NOMO-1 treated with dmso at 0.1 percent for 144 hours (cell line): ENCODE measurements at regions not wholly inside any gene's neighbourhood (a gene's known extent, or its start where the extent isn't known, plus 50 kb on each side); places are given as distances from the start of the nearest gene placed in this dataset.

ENCODE experiments used
- DNase-seq: peaks from one replicate; lab custom pipeline; 2025; ENCODE audit not compliant: unreplicated experiment; lab: John Stamatoyannopoulos, UW

DNA sequence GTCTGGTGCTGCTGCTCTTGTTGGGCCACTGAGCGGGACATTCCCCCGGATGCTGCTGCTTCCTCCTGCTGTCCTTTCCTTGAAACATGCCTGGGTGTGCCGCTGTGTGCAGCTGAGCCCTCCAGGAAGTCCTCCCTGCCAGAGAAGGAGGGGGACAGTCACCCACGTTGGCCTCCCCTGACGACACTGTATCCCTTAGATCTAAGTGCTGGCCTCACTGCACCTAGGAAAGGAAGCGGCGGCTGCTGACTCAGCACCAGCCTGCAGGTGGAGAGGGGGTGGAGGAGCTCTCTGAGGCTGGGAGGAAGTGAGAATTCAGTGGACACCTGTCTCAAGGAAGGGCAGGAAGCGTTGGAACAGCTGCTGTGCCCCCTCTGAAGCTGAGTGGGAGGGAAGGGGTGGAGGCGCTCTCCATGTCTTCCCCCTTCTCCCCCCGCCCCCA lies 239.8 kb downstream of the HAUS1 start:
- DNase-seq = no peak

DNA sequence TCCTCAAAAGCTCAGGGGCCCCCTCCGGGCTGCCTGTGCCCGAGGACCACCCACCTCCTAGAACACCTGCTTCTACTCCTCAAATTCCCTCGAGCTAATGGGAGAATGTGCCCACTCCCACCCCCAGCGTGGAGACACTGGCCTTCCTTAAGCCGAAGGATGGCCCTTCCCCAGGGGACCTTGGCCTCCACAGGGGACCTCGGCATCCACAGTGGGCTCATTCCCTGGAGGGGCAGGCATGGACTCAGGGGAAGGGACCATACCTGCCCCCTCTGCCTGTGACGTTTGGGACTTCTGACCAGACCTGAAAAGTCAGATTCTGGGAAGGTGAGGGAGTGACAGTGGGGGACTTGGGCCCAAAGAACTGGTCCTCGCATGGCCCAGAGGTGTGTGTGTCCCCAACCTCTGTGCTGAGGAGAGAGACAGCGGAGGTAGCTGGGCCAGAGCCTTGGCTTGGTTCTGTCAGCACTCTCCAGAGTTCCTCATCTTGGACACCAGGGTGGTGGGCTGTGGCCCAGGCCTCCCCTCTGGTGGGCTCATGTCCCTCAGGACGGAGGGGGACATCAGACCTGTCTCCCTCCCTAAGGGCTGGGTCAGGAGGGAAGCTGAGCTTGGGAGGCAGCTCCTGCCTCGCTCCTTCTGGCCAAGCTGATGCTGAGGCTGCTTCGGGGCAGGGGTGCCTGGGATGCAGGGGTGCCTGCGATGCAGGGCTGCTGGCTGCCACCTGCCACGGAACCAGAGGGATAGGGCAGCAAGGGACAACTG lies 240.4 kb downstream of the HAUS1 start:
- no peak for DNase-seq

DNA sequence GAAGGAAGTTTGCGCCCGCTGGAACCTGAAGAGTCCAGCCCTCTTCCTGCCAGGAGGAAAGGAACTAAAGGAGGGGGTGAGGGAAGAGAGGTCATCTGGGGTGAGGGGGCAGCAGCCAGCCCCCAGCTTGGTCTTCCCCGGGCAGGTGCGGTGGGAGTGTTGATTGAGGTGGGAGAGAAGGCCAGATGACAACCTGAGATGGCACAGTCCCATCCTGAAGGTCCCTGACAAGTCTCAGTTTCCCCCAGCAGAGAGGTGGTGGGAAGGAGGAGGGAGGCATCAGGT lies 240.9 kb downstream of the HAUS1 start:
- no peak for DNase-seq

DNA sequence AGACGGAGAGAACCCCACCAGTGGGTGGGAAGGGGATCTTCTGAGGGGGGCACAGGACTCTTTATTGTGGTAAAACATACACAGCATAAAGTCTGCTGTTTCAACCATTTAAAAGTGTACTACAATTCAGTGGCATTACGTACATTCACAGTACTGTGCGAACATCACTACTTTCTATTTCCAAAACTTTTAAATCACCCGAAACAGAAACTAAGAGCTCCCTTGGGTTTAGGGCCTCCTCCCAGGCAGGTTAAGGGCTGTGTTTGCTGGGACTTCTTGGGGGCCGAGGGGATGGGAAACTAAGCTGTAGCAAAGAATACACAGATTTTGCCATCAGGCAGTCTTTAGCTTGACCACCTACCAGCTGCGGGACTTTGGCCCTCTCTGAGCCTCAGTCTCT lies 242.0 kb downstream of the HAUS1 start:
- DNase-seq = no peak

DNA sequence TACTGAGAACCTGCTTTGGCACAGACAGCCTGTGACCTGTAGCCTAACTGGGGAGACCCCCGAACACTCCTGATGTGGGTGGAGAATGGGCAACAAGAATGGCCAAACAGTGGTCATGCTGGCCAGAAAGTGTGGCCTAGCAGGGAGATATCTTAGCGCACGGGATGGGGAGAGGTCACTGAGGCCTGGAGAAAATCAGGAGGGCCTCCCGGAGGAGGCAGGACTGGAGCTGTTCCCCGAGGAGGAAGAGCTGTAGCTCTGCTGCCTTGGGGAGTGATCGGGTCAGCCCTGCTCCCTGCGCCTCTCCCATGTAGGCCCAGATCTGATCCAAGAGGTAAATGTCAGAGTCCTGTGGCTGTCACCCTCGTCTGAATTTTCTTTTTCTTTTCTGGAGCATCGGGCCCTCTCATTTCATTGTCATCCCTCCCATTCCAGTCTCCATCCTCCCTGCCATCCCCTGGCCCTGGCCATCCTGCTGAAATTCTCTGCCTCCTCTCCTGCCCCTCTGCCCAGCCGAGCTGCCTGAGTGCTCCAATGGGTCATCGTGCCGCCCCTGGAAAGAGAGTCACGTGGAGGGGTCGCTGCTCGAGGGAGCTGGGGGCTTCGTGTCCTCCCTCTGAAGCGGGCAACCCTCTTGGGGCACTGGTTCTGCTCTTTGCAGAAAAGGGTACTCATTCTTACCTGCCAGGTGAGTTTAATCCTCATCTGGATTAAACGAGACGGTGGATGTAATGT lies 242.9 kb downstream of the HAUS1 start:
- no peak for DNase-seq

DNA sequence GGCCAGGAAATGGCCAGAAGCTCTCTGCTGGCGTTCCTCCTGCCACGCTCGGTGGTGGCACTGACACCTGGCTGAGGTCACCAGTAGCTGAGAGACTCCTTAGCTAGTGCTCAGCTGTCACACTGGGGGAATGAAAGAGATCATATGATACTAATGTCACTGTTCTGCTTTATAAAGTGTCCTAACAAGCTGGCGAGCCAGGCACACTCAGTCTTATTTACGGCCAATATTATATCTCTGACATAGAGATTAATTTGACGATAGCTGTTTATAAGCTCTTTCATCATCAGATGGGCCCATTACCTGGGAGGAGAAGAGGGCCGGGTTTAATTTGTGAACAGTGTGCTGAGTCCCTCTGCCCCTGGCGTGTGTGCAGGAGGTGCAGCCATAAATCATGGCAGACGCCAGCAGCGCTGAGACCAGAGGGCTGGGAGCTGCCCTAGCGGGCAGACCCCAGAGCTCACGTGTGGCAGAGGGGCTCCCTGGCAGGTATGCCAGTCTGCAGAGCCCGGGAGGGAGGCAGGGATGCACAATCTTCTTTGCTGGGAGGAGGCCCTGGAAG lies 246.5 kb downstream of the HAUS1 start:
- no peak for DNase-seq

DNA sequence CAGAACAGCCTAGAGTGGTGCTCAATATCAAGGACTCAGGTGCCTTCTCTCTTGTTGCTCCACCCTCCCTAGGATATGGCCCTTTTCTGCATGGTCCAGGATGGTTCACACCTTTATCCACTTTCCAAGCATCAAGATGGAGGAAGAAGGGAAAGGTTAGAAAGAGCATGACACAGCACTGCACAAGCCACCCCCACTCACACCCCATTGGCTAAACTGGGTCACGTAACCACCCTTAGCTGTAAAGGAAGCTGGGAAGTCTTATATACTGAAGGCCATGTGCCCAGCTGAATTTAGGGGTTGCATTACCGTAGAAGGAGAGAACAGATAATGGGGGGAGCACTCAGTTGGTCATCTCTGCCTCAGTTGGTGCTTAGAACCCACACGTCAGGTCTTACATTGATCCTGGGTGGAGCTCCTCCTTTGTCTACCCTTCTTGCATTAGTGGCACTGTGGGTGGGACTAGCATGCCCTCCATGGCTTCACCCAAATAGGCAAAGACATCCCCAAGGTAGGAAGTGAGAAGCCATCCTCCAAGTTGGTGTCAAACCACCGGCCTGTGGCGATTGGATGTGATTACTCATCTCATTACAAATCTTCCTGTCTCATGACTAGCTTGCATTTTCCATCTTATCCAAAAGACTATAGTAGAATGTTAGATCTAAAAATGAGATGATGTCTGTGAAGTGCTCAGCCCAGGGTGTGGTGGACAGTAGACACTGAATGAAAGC lies 248.5 kb downstream of the HAUS1 start:
- no peak for DNase-seq

DNA sequence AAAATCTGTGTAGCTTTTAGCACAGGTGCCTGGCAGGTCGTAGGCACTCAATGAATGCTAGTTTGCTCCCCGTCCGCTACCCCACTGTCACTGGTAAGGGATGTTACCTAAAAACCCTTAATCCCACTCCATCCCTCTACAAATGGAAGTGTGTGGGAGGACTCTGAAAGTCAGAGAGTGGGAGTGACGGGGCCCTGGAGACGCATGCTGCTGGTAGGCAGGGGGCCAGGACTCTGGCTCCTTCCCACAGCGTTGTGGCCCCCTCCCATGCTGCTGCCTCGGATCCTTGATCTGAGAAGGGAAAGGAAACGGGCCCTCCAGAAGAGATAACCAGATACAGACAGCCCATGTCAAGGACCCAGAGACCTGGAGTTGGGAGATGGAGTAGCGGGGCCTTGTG lies 249.3 kb downstream of the HAUS1 start:
- DNase-seq = no peak

DNA sequence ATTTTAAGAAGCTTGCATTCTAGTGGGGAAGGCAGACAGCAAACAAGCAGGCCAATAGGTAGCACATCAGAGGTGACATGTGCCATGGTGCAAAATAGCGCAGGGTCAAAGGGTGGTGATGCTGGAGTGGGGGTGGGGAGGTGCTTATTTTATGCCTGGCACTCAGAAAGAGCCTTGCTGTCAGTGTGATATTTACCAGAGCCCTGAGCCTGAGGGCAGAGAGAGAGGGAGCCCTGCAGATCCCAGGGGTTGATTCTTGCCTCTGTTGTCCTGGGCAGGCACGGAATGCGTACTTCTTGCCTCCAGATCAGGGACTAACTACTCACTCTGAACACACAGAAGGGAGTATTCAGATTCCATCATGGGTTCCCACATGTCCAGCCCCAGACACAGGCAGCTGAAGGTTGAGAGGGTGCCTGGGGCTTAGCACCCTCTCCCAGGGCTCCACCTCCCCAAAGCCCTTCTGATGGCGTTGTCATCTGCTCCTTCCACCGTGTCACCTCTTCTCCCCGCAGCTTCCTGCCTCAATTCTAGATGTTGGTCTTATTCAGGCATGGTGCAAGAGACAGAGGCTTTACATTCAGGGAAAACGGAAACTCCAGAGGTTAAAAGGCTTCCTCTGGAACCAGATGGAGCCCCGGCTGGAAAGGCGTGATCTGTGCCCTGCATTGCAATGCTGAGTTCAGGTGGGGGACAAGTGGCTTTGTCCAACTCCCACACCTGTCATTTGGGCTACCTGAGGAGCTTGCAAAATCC lies 252.3 kb downstream of the HAUS1 start:
- DNase-seq = no peak

DNA sequence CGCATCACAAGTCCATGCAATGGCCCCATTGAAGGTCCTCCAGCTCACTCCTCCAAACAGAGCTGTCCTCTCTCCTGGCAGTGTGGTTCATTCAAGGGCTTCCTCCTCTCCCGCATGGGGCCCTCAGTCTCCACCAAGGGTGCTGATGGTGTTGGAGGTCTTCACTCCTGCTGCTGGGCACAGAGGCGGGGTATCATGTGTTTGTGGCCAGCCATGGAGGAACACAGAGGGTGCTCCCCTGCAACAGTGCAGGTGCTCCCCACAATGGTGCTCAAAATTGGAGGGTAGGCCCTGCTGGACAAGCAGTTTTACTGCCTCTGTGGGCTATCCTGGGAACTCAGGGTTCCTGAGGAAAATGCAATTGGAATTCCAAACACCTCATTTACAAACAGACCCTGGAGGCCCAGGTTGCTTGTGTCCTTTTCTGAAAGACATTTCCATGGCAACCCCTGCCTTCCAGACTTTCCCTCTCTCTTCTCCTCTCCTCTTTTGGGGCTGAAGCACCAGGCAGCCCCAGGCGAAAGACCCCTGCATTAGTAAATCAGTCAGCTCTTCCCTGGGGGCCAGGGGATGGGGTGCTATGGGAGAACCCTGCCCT lies 256.0 kb downstream of the HAUS1 start:
- DNase-seq = no peak

DNA sequence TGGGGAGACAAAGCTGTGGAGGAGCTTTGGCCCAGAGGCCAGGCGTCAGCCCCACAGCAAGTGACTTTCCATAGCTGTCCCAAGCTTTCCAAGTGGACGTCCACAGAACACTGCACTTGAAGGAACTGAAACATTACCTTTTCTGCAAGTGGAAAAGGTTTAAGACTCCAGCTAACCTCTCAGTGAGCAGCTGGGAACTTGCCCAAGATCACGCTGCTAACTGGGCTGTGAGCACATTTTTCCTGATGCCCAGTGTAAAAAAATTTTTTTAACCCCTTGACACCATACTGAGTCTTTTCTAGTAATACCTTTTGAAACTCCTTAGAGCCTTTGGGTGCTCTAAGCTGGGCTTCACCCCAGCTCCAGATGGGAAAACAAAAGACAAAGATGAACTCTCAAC lies 256.7 kb downstream of the HAUS1 start:
- DNase-seq = no peak

DNA sequence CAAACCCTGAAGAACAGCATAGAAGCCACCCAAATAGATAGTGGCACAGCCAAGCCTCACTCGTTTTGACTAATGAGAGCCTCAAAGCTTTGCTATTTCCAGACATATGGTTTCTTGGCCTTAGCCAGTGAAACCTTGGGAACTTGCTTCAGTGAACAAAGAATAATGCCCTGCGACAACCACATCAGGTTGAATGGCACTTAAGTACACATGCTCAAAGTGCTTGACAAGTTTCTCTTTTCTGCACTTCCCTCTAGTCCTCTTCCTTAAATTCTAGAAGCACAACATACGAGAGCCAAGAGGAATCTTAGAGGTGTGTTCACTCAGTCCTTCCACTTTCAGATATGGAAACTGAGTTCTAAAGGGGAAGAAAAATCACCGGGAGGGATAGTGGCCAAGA lies 258.3 kb downstream of the HAUS1 start:
- no peak for DNase-seq

DNA sequence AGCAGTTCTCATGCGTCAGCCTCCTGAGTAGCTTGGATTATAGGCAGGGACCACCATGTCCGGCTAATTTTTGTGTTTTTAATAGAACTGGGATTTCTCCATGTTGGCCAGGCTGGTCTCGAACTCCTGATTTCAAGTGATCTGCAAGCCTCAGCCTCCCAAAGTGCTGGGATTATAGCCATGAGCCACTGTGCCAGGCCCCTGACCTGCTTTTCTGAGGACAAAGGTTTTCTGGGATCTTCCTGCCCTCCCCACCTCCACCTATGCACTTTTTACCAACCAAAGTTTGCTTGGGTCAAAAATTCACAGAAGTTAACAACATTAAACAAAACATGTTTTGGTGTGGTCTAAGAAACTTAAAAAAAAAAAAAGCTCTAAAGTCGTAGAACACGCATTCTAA lies 259.9 kb downstream of the HAUS1 start:
- no peak for DNase-seq

DNA sequence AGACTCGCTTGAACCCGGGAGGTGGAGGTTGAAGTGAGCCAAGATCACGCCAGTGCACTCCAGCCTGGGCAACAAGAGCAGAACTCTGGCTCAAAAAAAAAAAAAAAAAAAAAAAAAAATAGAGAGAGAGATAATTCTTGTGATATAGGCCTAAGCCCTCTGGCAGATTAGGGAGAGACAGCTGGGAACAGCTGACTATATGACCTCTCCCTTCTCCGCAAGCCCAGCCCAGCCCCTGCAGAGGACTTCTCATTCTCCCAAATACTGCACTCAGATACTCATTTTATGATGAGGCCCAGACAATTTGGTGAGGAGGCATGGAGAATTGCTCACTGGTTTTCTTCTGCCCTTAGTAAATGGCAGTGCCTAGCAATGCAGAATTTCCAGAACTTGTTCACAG lies 262.0 kb downstream of the HAUS1 start:
- no peak for DNase-seq

DNA sequence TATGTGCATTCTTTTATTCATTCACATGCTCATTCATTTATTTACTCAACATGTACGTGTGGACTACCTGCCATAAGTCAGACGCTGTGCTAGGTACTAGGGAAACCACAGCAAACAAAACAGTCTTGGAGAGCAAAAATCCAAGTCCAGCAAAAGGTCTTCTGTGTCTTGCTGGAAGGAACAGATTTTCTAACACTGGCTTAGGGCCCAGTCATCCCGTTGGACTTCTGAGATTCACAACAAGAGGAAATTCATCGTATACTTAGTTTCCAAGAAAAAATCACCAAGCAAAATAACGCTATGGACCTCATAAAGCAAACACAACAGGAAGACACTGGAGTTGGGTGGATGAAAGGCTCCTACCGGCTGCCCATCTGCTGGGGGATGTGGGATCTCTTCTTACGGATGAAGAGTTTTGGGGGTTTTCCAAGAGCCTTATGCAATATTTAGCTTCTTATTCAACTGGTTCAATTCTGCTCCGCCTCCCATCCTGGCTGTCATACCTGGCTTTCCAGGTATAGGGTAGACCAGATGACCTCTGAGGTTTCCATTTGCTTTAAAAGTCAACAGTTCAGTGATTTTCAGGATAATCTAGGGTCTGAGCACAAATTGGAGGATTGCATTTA lies 262.7 kb downstream of the HAUS1 start:
- no peak for DNase-seq

DNA sequence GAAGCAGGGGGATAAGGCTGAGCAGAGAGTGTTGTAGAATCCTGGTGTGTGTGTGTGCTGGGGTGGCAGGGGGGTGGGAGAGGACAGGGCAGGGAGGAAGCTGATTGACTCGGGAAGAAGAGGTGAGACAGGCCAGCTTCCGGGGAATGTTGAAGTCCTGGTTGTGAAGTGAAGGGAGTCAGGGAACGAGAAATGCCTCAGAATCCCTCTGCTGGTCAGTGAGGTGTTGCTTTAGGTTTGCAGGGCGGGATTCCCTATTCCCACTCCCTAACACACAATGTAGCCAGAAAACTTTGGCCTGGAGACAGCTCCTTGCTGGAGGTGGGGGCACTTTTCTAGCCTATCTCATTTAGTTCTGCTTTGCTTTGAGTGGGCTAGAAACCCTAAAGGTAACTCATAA lies 265.1 kb downstream of the HAUS1 start:
- no peak for DNase-seq

DNA sequence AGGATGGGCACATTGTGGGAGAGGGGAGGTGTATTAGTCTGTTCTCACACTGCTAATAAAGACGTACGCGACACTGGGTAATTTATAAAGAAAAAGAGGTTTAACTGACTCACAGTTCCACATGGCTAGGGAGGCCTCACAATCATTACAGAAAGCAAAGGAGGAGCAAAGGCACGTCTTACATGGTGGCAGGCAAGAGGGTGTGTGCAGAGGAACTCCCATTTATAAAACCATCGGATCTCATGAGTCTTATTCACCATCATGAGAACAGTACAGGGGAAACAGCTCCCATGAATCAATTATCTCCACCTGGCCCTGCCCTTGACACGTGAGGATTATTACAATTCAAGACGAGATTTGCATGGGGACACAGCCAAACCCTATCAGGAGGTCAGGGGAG lies 266.7 kb downstream of the HAUS1 start:
- no peak for DNase-seq

DNA sequence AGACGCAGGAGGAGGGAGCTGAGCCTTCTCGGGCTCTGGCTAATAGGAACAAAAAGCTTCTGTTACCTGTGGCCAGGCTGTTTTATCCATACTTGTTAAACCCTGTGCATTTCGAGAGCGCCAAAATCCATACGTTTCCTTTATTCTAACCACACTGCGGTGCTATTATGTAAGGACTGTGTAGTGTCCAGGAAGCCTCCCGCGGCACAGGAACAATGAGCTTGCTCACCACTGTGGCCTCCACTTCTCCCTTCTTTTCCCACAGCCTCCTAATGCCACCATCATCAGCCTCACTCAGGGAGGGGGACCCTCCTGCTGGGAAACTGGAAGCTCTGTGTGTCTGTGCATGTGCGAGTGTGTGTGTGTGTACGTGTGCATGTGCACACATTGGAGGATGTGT lies 268.5 kb downstream of the HAUS1 start:
- no peak for DNase-seq

DNA sequence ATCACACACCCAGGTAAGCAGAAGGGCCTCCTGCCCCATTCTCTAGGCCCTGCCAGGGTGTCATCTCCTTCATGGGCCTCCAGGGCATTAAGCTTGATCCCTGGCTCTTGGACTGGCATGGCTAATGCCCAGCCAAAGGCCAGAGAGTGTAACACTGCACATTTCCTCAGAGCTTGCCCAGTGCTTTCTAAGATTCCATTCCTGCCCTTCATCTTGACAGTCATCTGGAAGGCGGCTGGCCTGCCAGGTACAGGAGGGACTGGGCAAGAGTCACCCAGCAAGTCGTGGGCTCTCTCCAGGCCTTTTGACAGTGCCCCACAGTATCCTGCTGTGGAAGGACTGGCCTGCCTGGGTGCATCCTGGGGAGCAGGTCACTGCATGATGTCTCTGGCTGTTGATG lies 268.9 kb downstream of the HAUS1 start:
- no peak for DNase-seq

DNA sequence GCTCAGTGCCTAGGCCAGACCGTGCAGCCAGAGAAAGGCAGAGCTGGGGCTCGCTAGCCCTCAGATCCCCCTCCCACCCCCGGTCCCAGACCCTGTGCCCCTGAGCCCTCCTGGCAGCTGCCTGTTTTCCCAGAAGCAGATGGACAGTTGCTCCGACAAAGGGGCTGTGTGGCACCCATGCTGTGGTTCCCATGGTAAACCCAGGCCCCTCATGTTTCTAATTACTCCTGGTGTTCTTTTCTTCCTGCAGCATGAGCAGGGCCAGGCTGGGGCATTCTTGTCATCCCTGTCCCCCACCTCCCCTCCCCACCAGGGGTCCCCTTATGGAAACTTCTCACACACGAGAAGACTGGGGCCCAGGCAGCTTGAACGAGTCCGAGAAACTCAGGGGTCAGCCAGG lies 269.6 kb downstream of the HAUS1 start:
- no peak for DNase-seq
